GM12864 (cell line): ENCODE measurements at regions not wholly inside any gene's neighbourhood (a gene's known extent, or its start where the extent isn't known, plus 50 kb on each side); places are given as distances from the start of the nearest gene placed in this dataset.
"Not testable (repeated sequence)": the region's sequence is repeated elsewhere in the genome, so short reads cannot be mapped to it uniquely, and the experiment has no call there.

ENCODE experiments used
- DNase-seq: peaks from one replicate; pipeline ENCODE4 v3.0.0-alpha.2; 2011; ENCODE audit warnings: low read depth
- H3K4me3 ChIP-seq: 2 replicates; pipeline ENCODE4 v1.5.1; 2011; ENCODE audit warnings: mild to moderate bottlenecking, low read depth, low read length, control low read depth
- CTCF ChIP-seq: IDR thresholded peaks from 2 replicates; pipeline ENCODE4 v1.5.1; 2011; ENCODE audit warnings: low read depth, mild to moderate bottlenecking, moderate library complexity, low read length, control low read depth, inconsistent platforms; ENCODE audit errors: missing control alignments

- TF ChIP-seq CTCF: no peak
- H3K4me3 ChIP-seq: no peak overlapping the region
- no peak for DNase-seq
Measured at GRCh38 chr6:50899306-50899870, 80.7 kb downstream of the TFAP2B start.

DNA sequence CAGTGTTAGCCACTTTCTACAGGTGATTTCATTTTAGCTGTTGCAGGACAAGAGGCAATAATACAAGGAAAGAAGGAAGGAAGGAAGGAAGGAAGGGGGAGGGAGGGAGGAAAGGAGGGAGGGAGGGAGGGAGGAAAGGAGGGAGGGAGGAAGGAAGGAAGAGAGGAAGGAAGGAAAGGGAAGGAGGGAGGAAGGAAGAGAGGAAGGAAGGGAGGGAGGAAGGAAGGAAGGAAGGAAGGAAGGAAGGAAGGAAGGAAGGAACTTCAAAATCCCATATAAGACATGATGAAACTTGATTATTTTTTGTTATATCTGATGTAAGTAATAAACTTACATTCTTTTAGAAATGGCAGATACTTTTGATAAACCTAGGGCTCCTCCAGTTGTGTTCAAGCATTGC, 83.6 kb downstream of the TFAP2B start:
- DNase-seq: no peak
- TF ChIP-seq CTCF: no peak
- H3K4me3 ChIP-seq: no peak overlapping the region

GRCh38 chr6:50905297-50905696, 86.6 kb downstream of the TFAP2B start:
- TF ChIP-seq CTCF: no peak
- no peak overlapping the region for H3K4me3 ChIP-seq
- DNase-seq: no peak

DNA sequence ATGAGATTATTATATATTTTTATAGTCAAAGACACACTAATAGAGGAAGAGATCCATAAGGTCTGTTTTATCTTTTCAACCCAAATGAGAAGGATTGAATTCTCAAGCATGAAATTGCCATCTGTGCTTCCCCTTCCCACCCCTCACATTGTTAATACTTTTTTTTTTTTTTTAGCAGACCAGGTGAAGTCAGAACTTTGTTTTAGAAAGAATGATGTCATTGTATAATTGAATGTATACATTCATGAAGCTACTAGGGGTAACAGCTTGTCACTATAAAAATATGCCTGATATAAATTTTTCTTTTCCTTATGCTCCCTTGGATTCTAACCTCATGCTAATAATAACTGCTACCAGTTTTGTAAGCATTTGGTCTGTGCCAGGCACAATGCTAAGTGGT, 88.9 kb downstream of the TFAP2B start:
- TF ChIP-seq CTCF: no peak
- no peak overlapping the region for H3K4me3 ChIP-seq
- no peak for DNase-seq

- no peak for DNase-seq
- no peak for TF ChIP-seq CTCF
- no peak overlapping the region for H3K4me3 ChIP-seq
Measured at GRCh38 chr6:50913105-50913770, 94.6 kb downstream of the TFAP2B start.

DNA sequence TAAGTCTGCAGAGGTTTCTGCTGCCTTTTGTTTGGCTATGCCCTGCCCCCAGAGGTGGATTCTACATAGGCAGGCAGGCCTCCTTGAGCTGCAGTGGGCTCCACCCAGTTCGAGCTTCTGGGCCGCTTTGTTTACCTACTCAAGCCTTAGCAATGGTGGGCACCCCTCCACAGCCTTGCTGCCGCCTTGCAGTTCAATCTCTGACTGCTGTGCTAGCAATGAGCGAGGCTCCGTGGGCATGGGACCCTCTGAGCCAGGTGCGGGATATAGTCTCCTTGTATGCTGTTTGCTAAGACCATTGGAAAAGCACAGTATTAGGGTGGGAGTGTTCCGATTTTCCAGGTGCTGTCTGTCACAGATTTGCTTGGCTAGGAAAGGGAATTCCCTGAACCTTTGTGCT, 102.7 kb downstream of the TFAP2B start:
- DNase-seq, H3K4me3 ChIP-seq: not testable (repeated sequence)

- no peak for DNase-seq
- no peak for TF ChIP-seq CTCF
- no peak overlapping the region for H3K4me3 ChIP-seq
Measured at GRCh38 chr6:50921968-50922367, 103.3 kb downstream of the TFAP2B start.
